OCI-LY1 (cell line): ENCODE measurements at regions not wholly inside any gene's neighbourhood (a gene's known extent, or its start where the extent isn't known, plus 50 kb on each side); places are given as distances from the start of the nearest gene placed in this dataset.

Experiments
- EZH2 ChIP-seq: fragments of 200-600 bp; sonication (generic), shearing (Covaris generic); IDR thresholded peaks from 2 replicates; pipeline ENCODE4 v1.8.0; 2017; ENCODE audit warnings: borderline replicate concordance, mixed run types, mild to moderate bottlenecking, antibody characterized with exemption, low read length, moderate library complexity, mixed read lengths
- TF ChIP-seq, protein P1 (sequence below): fragments of 200-600 bp; sonication (generic), shearing (Covaris generic); IDR thresholded peaks from 2 replicates; pipeline ENCODE4 v1.5.1; 2017; ENCODE audit warnings: mild to moderate bottlenecking, antibody characterized with exemption, low read length, moderate library complexity, mixed read lengths

DNA sequence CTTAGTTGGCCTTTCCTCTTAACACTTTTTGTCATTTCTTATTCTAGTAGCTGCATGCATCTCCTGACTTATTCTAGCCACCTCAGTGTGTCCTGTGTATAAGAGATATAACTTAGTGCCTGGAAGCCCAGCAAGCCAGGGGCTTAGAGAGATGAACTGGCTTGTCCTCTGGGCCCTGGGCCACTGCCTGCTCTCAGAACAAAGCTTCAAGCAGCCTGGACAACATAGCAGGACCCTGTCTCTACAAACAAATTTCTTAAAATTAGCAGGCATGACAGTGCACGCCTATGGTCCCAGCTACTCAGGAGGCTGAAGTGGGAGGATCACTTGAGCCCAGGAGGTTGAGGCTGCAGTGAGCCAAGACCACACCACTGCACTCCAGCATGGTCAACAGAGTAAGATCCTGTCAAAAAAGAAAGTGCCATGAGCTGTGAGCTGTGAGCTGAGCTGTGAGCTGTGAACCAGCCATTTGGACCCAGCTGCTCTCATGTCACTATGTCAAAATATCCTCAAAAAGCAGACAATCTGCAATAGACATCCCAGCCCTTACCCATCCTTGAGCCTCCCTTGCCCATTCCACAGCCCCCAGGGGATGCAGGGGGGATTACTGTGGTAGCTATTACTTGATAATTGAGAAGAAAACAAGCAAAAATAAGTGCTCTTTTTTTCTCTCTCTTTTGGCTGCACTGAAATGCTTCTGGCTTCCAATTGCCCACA lies 174.5 kb downstream of the OPA1 start:
- TF ChIP-seq, protein P1, sequence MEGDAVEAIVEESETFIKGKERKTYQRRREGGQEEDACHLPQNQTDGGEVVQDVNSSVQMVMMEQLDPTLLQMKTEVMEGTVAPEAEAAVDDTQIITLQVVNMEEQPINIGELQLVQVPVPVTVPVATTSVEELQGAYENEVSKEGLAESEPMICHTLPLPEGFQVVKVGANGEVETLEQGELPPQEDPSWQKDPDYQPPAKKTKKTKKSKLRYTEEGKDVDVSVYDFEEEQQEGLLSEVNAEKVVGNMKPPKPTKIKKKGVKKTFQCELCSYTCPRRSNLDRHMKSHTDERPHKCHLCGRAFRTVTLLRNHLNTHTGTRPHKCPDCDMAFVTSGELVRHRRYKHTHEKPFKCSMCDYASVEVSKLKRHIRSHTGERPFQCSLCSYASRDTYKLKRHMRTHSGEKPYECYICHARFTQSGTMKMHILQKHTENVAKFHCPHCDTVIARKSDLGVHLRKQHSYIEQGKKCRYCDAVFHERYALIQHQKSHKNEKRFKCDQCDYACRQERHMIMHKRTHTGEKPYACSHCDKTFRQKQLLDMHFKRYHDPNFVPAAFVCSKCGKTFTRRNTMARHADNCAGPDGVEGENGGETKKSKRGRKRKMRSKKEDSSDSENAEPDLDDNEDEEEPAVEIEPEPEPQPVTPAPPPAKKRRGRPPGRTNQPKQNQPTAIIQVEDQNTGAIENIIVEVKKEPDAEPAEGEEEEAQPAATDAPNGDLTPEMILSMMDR = no peak
- no peak for TF ChIP-seq EZH2
